ENCODE measurements at regions not wholly inside any gene's neighbourhood (a gene's known extent, or its start where the extent isn't known, plus 50 kb on each side); places are given as distances from the start of the nearest gene placed in this dataset.

GRCh38 chr6:25006075-25006474 lies 70.3 kb upstream of the RIPOR2 start:
- DNase-seq: no peak
- peak overlapping the region; percentile 40 for H3K4me3 Mint-ChIP-seq
- peaks cover 79% of the 10 kb centered on the region for H3K4me1 Mint-ChIP-seq (ENCODE audit: low read depth)
- H3K27me3 Mint-ChIP-seq: no peaks in the 10 kb centered on the region
- H3K9me3 Mint-ChIP-seq: no peaks in the 10 kb centered on the region
- H3K36me3 Mint-ChIP-seq (ENCODE audit: low read depth): no peaks in the 10 kb centered on the region
- H3K27ac Mint-ChIP-seq: peak overlapping the region; percentile 93

GRCh38 chr6:25006565-25007001 lies 70.8 kb upstream of the RIPOR2 start:
- Mint-ChIP-seq H3K9me3 (no peaks in the 10 kb centered on the region), H3K36me3 (ENCODE audit: low read depth) (no peaks in the 10 kb centered on the region), H3K27me3 (no peaks in the 10 kb centered on the region), H3K27ac (peak overlapping the region; percentile 93), H3K4me3 (peak overlapping the region; percentile 40), H3K4me1 (ENCODE audit: low read depth) (peaks cover 83% of the 10 kb centered on the region)
- no peak for DNase-seq

- peaks cover 88% of the 10 kb centered on the region for H3K4me1 Mint-ChIP-seq (ENCODE audit: low read depth)
- H3K9me3 Mint-ChIP-seq: no peaks in the 10 kb centered on the region
- H3K27ac Mint-ChIP-seq: peak overlapping the region; percentile 93
- no peak for DNase-seq
- H3K4me3 Mint-ChIP-seq: peak overlapping the region; percentile 40
- H3K36me3 Mint-ChIP-seq (ENCODE audit: low read depth): no peaks in the 10 kb centered on the region
- H3K27me3 Mint-ChIP-seq: no peaks in the 10 kb centered on the region
These were observed 71.5 kb upstream of the RIPOR2 start for GRCh38 chr6:25007269-25007699.

GRCh38 chr6:25008707-25009392 lies 73.1 kb upstream of the RIPOR2 start:
- Mint-ChIP-seq H3K36me3 (ENCODE audit: low read depth) (no peaks in the 10 kb centered on the region), H3K4me3 (peak overlapping the region; percentile 54), H3K27ac (peak overlapping the region; percentile 87), H3K27me3 (no peaks in the 10 kb centered on the region), H3K4me1 (ENCODE audit: low read depth) (peaks cover 91% of the 10 kb centered on the region), H3K9me3 (no peaks in the 10 kb centered on the region)
- DNase-seq: no peak

- H3K27ac Mint-ChIP-seq: peak overlapping the region; percentile 87
- H3K4me1 Mint-ChIP-seq (ENCODE audit: low read depth): peaks cover 89% of the 10 kb centered on the region
- H3K36me3 Mint-ChIP-seq (ENCODE audit: low read depth): no peaks in the 10 kb centered on the region
- no peaks in the 10 kb centered on the region for H3K9me3 Mint-ChIP-seq
- peak overlapping the region; percentile 54 for H3K4me3 Mint-ChIP-seq
- DNase-seq: no peak
- H3K27me3 Mint-ChIP-seq: no peaks in the 10 kb centered on the region
These were observed 73.6 kb upstream of the RIPOR2 start for GRCh38 chr6:25009393-25009710.

GRCh38 chr6:25010176-25010575 lies 74.4 kb upstream of the RIPOR2 start:
- peak; percentile 34 for DNase-seq
- peak overlapping the region; percentile 87 for H3K27ac Mint-ChIP-seq
- no peaks in the 10 kb centered on the region for H3K27me3 Mint-ChIP-seq
- H3K4me1 Mint-ChIP-seq (ENCODE audit: low read depth): peaks cover 89% of the 10 kb centered on the region
- no peak overlapping the region for H3K4me3 Mint-ChIP-seq
- no peaks in the 10 kb centered on the region for H3K36me3 Mint-ChIP-seq (ENCODE audit: low read depth)
- no peaks in the 10 kb centered on the region for H3K9me3 Mint-ChIP-seq

GRCh38 chr6:25010902-25011625 lies 75.3 kb upstream of the RIPOR2 start:
- no peak for DNase-seq
- H3K36me3 Mint-ChIP-seq (ENCODE audit: low read depth): no peaks in the 10 kb centered on the region
- H3K27ac Mint-ChIP-seq: no peak overlapping the region
- H3K4me1 Mint-ChIP-seq (ENCODE audit: low read depth): peaks cover 87% of the 10 kb centered on the region
- no peaks in the 10 kb centered on the region for H3K9me3 Mint-ChIP-seq
- H3K4me3 Mint-ChIP-seq: no peak overlapping the region
- H3K27me3 Mint-ChIP-seq: no peaks in the 10 kb centered on the region

- Mint-ChIP-seq H3K4me3 (no peak overlapping the region), H3K4me1 (ENCODE audit: low read depth) (peaks cover 86% of the 10 kb centered on the region), H3K27me3 (no peaks in the 10 kb centered on the region), H3K27ac (no peak overlapping the region), H3K36me3 (ENCODE audit: low read depth) (no peaks in the 10 kb centered on the region), H3K9me3 (no peaks in the 10 kb centered on the region)
- DNase-seq: no peak
These were observed 76.9 kb upstream of the RIPOR2 start for GRCh38 chr6:25012657-25013056.

- Mint-ChIP-seq H3K4me1 (ENCODE audit: low read depth) (peaks cover 85% of the 10 kb centered on the region), H3K4me3 (no peak overlapping the region), H3K36me3 (ENCODE audit: low read depth) (no peaks in the 10 kb centered on the region), H3K9me3 (no peaks in the 10 kb centered on the region), H3K27me3 (no peaks in the 10 kb centered on the region), H3K27ac (no peak overlapping the region)
- no peak for DNase-seq
These were observed 77.5 kb upstream of the RIPOR2 start for GRCh38 chr6:25013246-25013645.

- peaks cover 75% of the 10 kb centered on the region for H3K4me1 Mint-ChIP-seq (ENCODE audit: low read depth)
- H3K4me3 Mint-ChIP-seq: no peak overlapping the region
- no peaks in the 10 kb centered on the region for H3K27me3 Mint-ChIP-seq
- H3K9me3 Mint-ChIP-seq: no peaks in the 10 kb centered on the region
- H3K27ac Mint-ChIP-seq: peak overlapping the region; percentile 93
- DNase-seq: no peak
- no peaks in the 10 kb centered on the region for H3K36me3 Mint-ChIP-seq (ENCODE audit: low read depth)
These were observed 78.6 kb upstream of the RIPOR2 start for GRCh38 chr6:25014369-25014768.

DNA sequence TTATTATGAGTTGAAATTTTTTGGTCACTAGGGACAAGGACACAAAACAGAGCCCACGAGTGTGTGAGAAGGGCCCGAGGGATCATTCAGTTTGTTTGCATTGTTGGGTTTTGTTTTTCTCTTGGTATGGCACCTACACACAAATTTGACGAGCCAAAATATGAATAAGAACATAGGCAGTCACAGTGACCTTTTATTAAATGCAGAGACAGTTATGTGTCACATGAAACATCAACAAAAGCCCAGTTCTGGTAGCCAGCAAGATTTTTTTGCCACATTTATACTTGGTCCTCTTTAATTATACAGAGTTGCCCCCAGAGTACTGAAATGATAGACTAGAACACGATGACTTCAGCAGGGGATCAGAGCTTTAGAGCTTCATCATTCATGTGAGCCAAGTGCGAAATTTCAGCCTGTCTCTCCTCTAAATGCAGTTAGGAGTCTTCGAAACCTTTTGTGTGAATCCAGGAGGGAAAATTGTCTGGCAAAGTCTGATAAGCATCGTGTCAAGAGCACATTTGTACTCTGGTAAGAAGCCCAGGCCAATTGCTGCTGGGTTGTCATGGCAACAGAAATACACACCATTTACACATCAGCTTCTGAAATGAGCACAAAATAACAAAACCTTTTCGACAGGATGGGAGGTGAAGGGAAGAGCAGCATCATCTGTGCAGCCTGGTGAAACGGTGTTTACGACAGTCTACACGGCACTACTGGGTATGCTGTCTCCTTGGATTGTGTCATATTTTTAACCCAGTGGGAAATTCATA lies 79.2 kb upstream of the RIPOR2 start:
- Mint-ChIP-seq H3K27me3 (no peaks in the 10 kb centered on the region), H3K4me1 (ENCODE audit: low read depth) (peaks cover 69% of the 10 kb centered on the region), H3K36me3 (ENCODE audit: low read depth) (no peaks in the 10 kb centered on the region), H3K27ac (peak overlapping the region; percentile 93), H3K4me3 (peak overlapping the region; percentile 53), H3K9me3 (no peaks in the 10 kb centered on the region)
- DNase-seq: peak; percentile 36

GRCh38 chr6:25016014-25016720 lies 80.4 kb upstream of the RIPOR2 start:
- Mint-ChIP-seq H3K36me3 (ENCODE audit: low read depth) (no peaks in the 10 kb centered on the region), H3K4me1 (ENCODE audit: low read depth) (peaks cover 65% of the 10 kb centered on the region), H3K27ac (peak overlapping the region; percentile 55), H3K9me3 (no peaks in the 10 kb centered on the region), H3K27me3 (no peaks in the 10 kb centered on the region), H3K4me3 (no peak overlapping the region)
- DNase-seq: no peak

- Mint-ChIP-seq H3K4me3 (no peak overlapping the region), H3K27ac (peak overlapping the region; percentile 55)
- DNase-seq: peak; percentile 40
These were observed 81.7 kb upstream of the RIPOR2 start for GRCh38 chr6:25017486-25017885.

DNA sequence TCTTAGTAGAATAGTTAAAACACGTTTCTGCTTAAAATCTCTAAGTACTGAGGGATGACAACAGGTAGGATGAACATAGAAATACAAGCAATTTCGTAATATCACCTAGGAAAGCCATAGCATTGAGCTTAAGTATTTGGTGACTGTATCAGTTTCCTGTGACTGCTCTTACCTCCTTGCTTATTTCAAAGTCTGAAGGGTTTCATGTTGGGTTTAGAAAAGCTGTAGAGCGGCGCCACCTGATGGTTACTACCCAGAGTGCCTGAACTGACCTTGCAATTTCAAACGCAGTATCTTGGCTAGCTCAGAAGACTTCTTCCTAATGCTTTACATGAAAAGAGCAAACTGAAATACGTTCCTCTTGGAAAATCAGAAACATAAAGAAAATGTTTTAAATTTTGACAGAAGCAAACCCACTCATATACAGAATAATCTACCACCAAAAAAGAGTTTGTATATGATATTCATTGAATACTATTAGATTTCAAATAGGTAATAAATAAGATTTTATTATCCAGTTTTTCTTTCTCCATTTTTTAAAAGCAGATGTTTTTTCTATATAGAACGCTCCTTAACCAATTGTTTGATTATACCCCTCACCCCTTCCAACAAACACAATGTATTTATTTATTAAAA lies 82.3 kb upstream of the RIPOR2 start:
- Mint-ChIP-seq H3K4me1 (ENCODE audit: low read depth) (peaks cover 59% of the 10 kb centered on the region), H3K36me3 (ENCODE audit: low read depth) (no peaks in the 10 kb centered on the region), H3K27ac (peak overlapping the region; percentile 55), H3K9me3 (no peaks in the 10 kb centered on the region), H3K4me3 (no peak overlapping the region), H3K27me3 (no peaks in the 10 kb centered on the region)
- DNase-seq: peak; percentile 82

More at GRCh38 chr6:25017486-25017885, 81.7 kb upstream of the RIPOR2 start:
- no peaks in the 10 kb centered on the region for H3K36me3 Mint-ChIP-seq (ENCODE audit: low read depth)
- no peaks in the 10 kb centered on the region for H3K9me3 Mint-ChIP-seq
- H3K4me1 Mint-ChIP-seq (ENCODE audit: low read depth): peaks cover 61% of the 10 kb centered on the region
- H3K27me3 Mint-ChIP-seq: no peaks in the 10 kb centered on the region
